ENCODE measurements at regions not wholly inside any gene's neighbourhood (a gene's known extent, or its start where the extent isn't known, plus 50 kb on each side); places are given as distances from the start of the nearest gene placed in this dataset.

GRCh38 chr2:216944733-216945132 is 84.9 kb upstream of the TNP1 start:
- Mint-ChIP-seq H3K36me3 (ENCODE audit: low read depth, unreplicated experiment) (no peaks in the 10 kb centered on the region), H3K9me3 (ENCODE audit: unreplicated experiment) (no peaks in the 10 kb centered on the region), H3K4me3 (ENCODE audit: unreplicated experiment) (no peak overlapping the region), H3K27me3 (ENCODE audit: unreplicated experiment) (peaks cover 1% of the 10 kb centered on the region), H3K27ac (ENCODE audit: unreplicated experiment) (no peak overlapping the region), H3K4me1 (ENCODE audit: unreplicated experiment) (no peaks in the 10 kb centered on the region)
- TF ChIP-seq, protein P1, sequence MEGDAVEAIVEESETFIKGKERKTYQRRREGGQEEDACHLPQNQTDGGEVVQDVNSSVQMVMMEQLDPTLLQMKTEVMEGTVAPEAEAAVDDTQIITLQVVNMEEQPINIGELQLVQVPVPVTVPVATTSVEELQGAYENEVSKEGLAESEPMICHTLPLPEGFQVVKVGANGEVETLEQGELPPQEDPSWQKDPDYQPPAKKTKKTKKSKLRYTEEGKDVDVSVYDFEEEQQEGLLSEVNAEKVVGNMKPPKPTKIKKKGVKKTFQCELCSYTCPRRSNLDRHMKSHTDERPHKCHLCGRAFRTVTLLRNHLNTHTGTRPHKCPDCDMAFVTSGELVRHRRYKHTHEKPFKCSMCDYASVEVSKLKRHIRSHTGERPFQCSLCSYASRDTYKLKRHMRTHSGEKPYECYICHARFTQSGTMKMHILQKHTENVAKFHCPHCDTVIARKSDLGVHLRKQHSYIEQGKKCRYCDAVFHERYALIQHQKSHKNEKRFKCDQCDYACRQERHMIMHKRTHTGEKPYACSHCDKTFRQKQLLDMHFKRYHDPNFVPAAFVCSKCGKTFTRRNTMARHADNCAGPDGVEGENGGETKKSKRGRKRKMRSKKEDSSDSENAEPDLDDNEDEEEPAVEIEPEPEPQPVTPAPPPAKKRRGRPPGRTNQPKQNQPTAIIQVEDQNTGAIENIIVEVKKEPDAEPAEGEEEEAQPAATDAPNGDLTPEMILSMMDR (IDR thresholded peaks at IDR 0.05; ENCODE audit: unreplicated experiment), result no peak
- DNase-seq (ENCODE audit: low spot score), result no peak

GRCh38 chr2:216943109-216943508 is 83.2 kb upstream of the TNP1 start:
- peaks cover 1% of the 10 kb centered on the region for H3K27me3 Mint-ChIP-seq (ENCODE audit: unreplicated experiment)
- no peaks in the 10 kb centered on the region for H3K9me3 Mint-ChIP-seq (ENCODE audit: unreplicated experiment)
- no peak overlapping the region for H3K27ac Mint-ChIP-seq (ENCODE audit: unreplicated experiment)
- no peak overlapping the region for H3K4me3 Mint-ChIP-seq (ENCODE audit: unreplicated experiment)
- no peaks in the 10 kb centered on the region for H3K4me1 Mint-ChIP-seq (ENCODE audit: unreplicated experiment)
- TF ChIP-seq, protein P1 (IDR thresholded peaks at IDR 0.05; ENCODE audit: unreplicated experiment), result no peak
- no peak for DNase-seq (ENCODE audit: low spot score)
- no peaks in the 10 kb centered on the region for H3K36me3 Mint-ChIP-seq (ENCODE audit: low read depth, unreplicated experiment)

DNA sequence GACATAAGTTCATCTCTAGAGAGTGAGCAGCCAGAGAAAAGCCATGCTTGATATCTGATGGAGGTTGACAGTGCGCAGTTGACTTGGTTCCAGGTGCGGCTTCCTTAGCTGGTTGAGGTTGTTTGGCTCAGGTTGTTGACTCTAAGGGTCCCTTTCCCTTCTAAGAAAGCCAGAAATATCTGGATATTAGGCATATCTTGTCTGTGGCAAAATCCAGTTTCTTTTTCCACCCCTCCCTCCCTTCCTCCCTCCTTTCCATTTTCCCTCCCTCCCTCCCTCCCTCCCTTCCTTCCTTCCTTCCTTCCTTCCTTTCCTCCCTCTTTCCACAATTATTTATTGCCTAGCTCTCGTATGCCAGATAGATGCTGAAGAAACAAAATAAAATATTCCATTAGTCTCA is 82.6 kb upstream of the TNP1 start:
- Mint-ChIP-seq H3K4me3 (ENCODE audit: unreplicated experiment) (no peak overlapping the region), H3K9me3 (ENCODE audit: unreplicated experiment) (no peaks in the 10 kb centered on the region)
- TF ChIP-seq, protein P1 (IDR thresholded peaks at IDR 0.05; ENCODE audit: unreplicated experiment), result no peak

GRCh38 chr2:216942016-216942415 is 82.2 kb upstream of the TNP1 start:
- Mint-ChIP-seq H3K4me1 (ENCODE audit: unreplicated experiment) (no peaks in the 10 kb centered on the region), H3K36me3 (ENCODE audit: low read depth, unreplicated experiment) (no peaks in the 10 kb centered on the region), H3K27me3 (ENCODE audit: unreplicated experiment) (peaks cover 1% of the 10 kb centered on the region), H3K9me3 (ENCODE audit: unreplicated experiment) (no peaks in the 10 kb centered on the region), H3K4me3 (ENCODE audit: unreplicated experiment) (no peak overlapping the region), H3K27ac (ENCODE audit: unreplicated experiment) (no peak overlapping the region)
- TF ChIP-seq, protein P1 (IDR thresholded peaks at IDR 0.05; ENCODE audit: unreplicated experiment), result no peak
- no peak for DNase-seq (ENCODE audit: low spot score)

More for the DNA sequence above, 82.6 kb upstream of the TNP1 start:
- peaks cover 1% of the 10 kb centered on the region for H3K27me3 Mint-ChIP-seq (ENCODE audit: unreplicated experiment)
- DNase-seq (ENCODE audit: low spot score), result no peak
- H3K4me1 Mint-ChIP-seq (ENCODE audit: unreplicated experiment), result no peaks in the 10 kb centered on the region
- no peak overlapping the region for H3K27ac Mint-ChIP-seq (ENCODE audit: unreplicated experiment)
- no peaks in the 10 kb centered on the region for H3K36me3 Mint-ChIP-seq (ENCODE audit: low read depth, unreplicated experiment)

GRCh38 chr2:216936954-216937357 is 77.1 kb upstream of the TNP1 start:
- H3K4me3 Mint-ChIP-seq (ENCODE audit: unreplicated experiment), result no peak overlapping the region
- DNase-seq (ENCODE audit: low spot score), result no peak
- no peaks in the 10 kb centered on the region for H3K4me1 Mint-ChIP-seq (ENCODE audit: unreplicated experiment)
- no peaks in the 10 kb centered on the region for H3K9me3 Mint-ChIP-seq (ENCODE audit: unreplicated experiment)
- no peak overlapping the region for H3K27ac Mint-ChIP-seq (ENCODE audit: unreplicated experiment)
- no peaks in the 10 kb centered on the region for H3K36me3 Mint-ChIP-seq (ENCODE audit: low read depth, unreplicated experiment)
- TF ChIP-seq, protein P1 (IDR thresholded peaks at IDR 0.05; ENCODE audit: unreplicated experiment), result no peak
- peaks cover 3% of the 10 kb centered on the region for H3K27me3 Mint-ChIP-seq (ENCODE audit: unreplicated experiment)
